HS-5 (cell line): ENCODE measurements at regions not wholly inside any gene's neighbourhood (a gene's known extent, or its start where the extent isn't known, plus 50 kb on each side); places are given as distances from the start of the nearest gene placed in this dataset.

Experiments used
- DNase-seq: peaks from one replicate; pipeline ENCODE4 v3.0.0-alpha.2; 2012; ENCODE audit warnings: low read depth

DNA sequence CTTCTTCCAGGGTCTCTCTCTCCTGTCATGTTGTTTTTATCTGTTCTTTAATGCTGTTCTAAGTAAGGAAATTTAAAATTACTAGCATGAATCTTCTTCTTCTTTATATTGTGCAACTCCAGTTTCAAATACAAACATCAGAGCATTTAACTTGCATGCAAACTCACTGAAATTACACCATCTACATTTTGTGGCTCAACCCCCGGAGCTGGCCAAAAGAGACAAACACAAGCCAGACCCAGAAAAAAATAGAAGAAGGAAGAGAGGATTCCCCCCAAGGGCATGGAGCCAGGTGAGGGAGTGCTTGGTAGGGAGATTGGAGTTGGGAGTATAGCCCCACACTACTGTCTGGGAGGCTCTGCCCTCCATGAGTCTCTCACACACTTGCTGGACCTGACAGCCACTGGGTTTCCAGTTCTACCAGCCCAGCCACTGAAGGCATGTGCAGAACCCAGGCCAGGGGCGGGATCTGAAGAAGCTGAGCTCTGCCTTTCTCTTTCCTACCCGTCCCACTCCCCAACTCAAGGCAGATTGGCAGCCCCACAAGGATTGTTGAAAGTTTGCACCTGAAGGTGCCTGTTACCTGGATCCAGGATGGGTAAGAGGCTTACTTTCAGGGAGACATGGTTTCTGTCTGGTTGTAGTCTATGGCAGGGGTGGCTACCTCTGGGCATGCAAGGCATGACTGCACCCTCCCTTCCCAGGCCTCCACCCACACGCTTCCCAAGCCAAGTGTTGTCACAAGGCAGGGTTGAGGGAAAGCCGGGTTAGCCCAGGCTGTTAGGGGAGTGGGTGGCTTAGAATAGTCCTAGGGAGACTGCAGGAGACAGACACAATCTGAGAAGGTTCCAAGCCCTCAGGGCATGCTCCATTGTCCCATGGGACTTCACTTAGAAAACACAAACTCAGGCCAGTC is 297.2 kb downstream of the TGFB2 start:
- no peak for DNase-seq

DNA sequence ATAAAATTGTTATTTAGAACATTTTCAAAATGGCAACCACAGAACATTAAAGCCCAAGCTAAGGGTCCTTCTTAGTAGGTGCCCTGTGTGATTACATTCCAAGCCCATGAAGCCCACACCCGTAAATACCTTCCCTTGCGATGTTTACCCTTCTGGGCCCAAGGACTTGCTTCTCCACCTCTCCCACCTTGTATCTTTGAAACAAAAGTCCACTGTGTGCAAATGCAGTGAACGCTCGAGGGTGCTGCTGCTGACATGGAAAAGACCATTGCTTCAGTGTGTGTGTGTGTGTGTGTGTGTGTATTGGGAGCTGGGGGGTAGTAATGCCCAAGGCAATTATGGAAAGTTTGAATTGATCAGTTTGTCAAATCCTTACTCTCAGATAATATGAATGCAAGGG is 298.1 kb downstream of the TGFB2 start:
- no peak for DNase-seq

DNA sequence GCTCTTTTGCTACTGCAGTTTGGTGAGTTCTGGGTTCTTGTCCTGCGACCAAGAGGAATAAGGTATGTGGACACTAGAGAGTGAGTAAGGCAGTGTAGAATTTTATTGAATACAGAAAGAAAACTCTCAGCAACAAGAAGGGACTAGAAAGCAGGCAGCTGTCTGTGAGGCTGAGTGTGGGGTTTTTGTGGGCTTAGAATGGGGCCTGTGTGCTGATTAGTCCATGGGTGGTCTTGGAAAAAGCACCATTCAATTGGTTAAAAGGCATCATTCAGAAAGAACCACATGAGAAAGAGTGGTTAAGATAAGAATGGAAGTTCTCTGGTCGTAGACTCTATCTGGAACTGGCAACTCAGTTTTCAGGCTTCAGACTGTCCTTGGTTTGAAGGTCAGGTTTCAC is 298.8 kb downstream of the TGFB2 start:
- no peak for DNase-seq

DNA sequence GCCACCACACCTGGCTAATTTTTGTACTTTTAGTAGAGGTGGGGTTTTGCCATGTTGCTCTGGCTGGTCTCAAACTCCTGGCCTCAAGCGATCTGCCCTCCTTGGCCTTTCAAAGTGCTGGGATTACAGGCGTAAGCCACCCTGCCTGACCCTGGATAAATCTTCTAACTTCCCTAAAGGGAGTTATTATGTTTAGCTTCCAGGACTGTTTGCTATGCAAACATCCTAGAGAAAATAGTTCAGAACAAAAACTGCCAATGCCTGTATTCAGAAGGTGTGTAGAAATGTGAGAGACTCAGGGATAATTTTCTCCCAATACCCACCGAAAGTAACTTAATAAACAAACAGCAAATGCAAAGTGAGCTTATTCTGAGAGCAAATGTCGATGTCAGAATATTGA is 301.2 kb downstream of the TGFB2 start:
- no peak for DNase-seq

DNA sequence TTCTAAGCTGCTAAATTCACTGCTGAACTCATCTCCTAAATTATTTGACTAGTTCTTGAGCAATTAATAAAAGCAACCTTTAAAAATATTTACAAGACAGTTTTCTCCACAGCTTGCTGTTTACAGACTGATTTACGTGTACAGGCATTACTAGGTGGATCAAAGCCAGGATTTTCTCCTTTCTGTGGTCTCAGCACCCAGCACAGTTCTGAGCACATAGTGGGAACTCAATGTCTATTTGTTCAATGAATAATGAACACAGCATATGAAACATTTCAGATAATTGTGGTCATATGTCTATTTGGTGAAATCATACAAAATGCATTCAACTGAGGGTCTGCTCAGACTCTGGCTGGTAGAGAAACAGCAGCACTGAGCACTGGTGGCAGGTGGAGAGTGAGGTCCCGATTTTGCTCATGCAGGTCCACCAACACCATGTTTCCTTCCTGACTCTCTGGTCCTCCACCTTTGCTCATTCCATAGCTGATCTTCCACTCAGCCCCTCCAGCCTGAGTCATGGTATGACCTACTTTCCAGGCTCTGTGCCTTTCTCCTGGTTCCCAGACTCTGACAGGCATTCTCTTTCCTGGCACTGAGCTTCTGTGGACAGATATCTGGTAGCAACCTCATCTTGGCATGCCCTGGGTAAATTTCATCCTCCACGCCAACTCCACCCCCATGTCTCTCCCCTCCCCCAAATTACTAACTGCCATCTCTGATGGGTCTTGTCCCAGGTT is 311.3 kb downstream of the TGFB2 start:
- DNase-seq, result no peak

DNA sequence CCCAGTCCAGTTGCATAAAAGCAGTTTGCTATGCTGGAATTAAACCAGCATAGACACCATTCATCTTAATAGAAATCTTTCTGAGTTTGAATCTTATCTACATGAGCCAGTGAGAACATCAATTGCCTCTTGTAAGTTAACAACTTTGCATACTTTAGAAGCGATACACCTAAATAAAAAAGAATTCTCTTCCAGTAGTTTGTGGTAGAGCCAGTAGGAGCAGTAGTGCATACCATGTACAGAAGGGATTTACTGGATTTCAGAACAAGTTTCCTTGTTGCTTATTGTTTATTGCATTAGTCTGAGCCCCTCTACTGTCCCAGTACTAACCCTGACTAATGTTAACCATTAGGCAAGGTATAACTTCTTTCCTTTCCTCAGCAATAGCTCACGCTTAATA is 313.1 kb downstream of the TGFB2 start:
- no peak for DNase-seq

DNA sequence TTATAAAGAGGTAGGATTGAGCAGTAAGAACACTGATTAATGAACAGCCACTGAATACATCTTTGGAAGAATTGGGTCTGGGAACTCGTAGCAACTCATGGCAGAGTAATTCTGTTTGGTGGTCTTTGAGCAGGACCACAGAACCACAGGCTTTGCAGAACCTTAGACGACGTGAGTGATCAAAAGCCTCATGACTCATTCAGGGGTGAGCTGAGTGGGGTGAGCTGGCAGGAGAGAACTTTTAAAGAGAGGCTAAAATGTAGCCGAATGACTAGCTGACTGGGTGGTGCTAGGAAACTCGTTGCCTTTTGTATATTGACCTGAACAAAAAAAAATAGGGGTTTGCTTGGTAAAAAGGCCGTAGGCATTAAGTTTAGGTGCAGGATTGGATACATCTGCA is 313.8 kb downstream of the TGFB2 start:
- peak; percentile 68 for DNase-seq

DNA sequence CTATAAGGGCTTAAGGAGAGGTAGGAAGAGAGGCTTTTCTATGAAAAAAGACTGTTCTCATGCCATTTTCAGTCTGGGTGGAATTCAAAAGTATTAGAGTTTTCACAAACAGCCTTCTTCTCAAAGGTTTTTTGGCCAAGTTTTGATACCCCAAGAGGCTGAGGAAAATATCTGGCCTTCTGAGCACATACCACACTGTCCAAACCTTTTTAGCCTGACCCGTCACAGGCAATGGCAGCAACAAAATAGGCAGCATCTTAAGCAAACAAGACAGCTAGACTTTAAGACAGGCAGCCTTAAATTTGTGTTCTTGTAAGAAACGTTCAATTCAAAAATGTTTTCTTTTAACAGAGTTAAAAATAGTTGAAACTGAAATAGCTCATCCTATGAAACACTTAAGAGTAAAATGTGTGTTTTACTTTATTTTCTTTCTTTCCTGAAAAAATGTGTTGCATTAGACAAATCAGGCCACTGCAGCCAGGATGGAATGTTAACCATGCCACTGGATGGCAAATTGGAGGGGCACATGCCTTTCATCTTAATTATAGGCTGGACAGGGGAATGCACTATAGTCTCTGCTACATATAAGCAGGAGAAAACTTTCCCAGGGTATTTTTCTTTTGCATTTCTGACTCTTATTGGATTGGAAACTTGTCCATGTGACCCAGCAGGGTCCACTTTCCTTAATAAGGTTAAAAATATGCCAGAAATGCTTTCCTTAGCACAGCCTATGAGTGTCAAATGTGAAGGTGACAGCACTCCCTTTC is 315.0 kb downstream of the TGFB2 start:
- DNase-seq, result no peak

DNA sequence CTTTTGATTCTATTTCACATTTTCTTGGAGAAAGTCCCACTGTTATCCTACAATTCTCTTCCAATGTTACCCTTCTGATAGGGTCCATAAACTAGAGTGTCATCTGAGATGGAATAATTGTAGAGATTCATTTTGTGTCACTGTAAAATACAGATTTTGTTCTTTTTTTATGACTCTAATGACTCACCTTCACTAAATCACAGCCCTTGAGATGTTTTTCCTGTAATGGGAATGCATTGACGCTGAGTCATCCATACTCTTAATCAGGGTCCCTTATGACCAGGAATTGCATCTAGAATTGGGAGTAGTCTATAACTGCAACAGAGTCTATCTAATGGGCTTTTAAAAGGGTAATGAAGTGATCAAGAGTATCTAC is 315.5 kb downstream of the TGFB2 start:
- peak; percentile 90 for DNase-seq

DNA sequence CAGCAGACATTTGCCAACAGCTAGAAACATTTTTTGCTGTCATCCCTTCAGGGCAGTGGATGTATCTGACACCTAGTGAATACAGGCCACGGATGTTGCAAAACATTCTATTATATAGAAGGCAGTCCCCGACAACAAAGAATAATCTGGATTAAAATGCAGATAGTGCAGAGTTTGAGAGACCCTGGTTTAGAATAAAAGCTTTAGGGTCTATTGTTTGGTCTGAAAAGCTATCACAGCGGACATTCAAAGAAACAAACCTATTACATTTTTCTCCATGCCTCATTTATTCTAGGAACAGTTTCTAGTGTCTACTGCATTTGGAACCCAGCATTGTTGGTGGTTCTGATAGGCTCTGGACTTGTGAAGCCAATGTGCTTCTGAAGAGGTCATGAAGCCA is 316.3 kb downstream of the TGFB2 start:
- no peak for DNase-seq

DNA sequence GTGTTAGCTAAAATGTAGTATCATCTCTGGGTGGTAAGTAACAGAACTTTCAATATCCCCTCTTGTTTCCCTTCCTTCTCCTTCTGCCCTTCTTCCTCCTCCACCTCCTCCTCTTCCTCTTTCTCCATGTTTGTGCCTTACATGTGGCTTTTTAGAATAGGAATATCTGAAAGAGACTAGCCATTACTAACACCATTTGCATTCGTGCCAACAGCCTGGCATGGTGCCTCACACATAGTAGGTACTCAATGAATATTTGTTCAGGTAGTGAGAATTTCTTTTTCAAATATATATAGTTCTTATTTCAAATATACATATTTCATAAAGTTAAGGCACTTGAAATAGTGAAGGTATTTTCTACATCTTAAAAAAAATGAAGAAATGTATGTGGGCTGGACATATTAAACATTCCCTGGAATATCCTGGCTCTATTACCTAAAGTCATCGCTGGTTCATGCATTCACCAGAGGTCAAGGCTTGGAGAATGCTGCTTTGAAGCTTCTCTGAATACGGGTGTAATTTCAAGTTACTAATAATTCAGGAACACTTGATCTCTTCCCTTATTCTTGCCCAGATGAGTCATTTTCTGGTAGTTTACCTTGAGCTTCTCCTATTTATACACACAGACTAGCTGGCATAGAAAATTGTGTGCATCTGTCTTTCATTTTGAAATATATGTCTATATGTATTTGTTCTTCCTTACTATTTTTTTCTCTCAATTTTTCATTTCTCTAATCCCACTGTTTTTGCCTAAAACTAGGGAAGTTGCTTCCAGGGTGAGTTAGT is 319.4 kb downstream of the TGFB2 start:
- DNase-seq, result no peak

DNA sequence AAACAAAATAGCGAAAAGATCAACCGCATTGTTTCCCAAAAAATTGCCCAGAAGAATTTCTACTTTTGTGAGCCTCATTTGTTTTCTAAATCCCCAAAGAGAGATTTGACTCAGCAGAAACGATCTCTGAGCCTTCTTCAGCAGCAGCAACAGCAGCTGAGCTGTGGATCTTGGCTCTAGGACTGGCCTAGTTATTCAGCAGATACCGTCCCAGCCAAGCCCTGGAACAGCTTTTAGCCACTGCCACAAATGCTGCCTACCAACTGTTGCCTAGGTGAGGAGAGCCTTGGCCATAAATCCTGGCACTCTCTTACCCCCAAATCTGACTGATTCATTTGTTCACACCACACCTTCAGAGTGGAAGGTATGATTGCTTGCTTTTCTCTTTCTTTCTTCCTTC is 320.1 kb downstream of the TGFB2 start:
- DNase-seq, result no peak

DNA sequence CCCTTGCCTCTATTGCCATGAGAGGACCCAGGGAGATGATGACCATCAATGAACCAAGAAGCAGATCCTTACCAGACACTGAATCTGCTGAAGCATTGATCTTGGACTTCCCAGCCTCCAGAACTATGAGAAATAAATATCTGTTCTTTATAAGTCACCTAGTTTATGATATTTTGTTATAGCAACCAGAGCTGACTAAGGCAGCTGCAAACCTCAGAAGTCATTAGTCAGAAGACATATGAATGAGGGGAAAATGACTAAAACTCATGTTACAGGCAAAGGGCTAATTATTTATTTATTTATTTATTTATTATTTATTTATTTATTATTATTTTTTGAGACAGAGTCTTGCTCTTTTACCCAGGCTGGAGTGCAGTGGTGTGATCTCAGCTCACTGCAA is 321.1 kb downstream of the TGFB2 start:
- no peak for DNase-seq

DNA sequence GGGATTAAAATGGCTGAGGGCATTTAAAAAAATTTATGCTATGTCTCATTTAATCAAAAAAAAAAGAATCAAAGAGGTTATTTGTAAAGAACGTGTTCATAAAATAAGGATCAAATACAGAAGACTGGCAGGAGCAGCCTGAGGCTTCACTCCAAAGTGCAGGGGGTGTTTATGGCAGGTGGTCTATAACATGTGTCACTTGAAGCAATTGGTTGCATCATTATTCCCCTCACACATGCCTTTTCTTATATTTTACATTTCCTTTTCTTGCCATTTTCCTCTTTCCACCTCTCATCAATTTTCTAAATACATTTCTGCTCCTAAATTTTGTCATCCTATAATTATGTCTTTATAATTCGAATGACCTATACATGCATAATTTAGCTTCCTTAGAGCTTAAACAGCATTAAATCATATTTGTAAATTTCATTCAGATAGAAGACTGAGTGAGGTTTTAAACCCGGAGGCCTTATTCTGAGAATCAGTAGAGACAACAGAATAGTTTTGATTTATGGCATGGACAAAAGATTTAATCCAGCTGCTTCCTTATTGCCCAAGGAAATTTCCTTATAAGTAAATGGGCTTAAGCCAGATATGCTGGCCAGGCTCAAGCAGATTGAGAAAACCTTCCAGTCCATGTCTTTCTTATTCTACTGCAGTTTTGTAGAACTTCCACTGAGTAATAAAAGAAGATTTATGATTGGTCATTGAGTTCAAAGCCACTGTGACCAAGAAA is 322.8 kb downstream of the TGFB2 start:
- no peak for DNase-seq

DNA sequence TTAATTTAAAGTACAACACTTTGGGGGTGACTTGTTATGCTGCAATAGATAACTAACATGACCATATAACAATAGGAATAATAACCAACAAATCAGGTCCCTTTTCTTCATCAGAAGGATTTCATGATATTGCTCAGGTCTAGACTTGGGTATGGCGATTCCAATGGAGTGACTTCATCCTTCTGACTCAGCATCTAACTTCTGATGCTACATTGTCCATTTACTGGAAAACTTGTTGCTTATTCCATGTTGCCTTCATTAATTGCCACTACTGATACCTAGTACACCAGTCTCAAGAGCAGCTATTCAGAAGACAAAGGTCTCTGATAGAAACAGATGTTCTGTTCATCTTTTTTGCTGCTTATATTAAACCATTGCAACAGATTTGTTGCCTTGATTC is 324.3 kb downstream of the TGFB2 start:
- DNase-seq, result no peak

DNA sequence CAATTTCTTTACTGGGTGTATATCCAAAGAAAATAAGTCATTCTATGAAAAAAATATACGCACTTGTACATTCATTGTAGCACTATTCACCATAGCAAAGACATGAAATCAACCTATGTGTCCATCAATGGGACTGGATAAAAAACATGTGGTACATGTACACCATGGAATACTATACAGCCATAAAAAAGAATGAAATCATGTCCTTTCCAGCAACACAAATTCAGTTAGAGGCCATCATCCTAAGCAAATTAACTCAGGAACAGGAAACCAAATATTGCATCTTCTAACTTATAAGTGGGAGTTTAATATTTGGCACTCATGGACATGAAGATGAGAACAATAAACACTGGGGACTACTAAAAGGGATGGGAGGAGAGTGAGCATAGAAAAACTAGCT is 325.7 kb downstream of the TGFB2 start:
- DNase-seq, result no peak

DNA sequence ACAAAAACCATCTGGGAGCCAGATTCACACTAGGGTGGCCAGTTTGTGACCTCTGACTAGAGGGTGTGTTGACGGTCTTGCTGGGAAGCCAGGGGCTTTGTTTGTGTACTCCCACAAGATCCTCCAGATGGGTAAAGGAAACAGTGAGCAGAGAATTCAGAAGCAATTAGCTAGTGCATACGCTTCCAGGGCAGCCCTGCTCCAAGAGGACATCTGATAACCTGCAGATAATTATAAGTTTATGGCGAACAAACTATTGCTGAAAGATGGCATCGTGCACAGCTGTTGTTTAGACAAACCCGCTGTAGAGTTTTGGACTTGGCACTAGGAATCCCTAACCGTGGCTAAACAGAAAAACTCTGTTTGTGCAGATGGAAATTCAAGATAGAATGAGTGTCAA is 326.4 kb downstream of the TGFB2 start:
- DNase-seq, result no peak

DNA sequence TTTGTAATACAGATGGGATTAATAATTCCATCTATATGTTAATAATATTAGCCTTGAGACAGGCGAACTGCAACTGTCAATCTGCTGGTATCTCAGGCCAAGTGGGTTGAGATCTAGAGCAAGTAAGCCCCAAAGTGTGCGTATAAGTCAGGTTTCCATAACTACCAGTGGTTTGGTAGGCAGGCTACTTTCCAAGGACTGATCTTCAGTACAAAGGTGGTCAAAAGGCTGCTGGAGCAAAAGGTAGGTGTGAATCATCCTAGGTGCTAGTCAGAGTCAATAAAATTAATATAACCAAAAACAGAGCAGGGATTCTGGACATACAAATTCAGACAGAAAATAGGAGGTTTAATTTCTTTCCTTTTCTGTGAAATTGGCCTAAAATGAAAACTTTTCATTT is 328.0 kb downstream of the TGFB2 start:
- no peak for DNase-seq

DNA sequence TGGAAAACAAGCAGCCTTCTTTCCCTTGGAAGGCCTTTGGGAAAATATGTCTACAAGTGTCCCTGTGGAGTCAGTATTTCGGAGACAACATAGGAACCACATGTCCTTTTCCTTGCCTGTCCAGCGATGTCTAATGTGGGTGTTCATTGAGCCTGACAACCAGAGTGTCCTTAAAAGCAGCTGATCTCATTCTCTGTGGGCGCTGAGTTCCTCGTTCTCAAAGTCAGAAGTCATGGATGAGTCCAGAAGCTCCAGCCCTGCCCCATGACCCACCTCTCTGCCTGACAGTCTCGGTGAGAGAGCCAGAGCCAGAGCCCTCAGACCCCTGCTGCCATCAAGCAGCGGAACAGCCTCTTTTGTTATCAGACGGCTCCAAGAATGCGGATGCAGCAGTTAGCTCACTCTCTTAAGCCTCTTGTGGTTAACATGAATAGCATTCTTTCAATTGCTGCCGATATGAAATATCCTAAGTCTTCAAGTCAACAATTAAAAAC is 329.2 kb downstream of the TGFB2 start:
- DNase-seq, result no peak

DNA sequence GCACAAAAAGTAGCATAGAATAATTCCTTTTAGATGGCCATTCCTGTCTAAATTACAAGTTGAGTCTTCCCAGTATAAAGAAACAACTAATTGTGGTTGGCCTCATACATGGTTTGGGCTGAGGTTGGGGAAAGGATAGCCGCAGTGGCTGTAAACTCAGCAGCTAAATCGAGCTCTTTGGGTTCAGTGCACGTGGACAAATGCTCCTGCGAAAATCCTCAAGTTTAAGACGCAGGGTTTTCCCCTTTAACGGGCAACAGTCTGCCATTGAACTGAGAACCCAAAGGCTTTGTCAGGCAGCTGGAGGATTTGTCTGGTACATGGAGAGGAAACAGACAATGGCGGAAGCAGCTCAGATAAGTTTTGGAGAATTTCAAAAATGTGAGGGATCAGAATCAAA is 331.9 kb downstream of the TGFB2 start:
- no peak for DNase-seq

DNA sequence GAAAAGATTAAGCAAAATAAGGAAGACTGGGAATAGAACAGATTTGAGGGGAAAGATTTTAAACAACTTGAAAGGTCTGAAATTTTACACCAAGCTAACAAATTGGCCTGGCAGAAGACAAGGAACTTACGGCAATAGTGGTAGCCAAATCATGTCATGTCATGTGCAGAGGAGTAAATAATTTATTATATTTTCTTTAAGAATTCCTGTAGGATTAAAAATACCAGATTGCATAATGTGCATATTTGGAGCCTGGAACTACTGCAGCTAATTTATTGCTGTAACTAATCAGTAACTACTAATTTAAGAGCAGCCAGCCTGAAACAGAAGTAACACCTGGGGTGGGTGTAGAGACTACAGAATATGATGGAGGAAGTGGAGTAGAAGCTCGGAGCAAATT is 334.3 kb downstream of the TGFB2 start:
- no peak for DNase-seq
